ENCODE measurements at regions not wholly inside any gene's neighbourhood (a gene's known extent, or its start where the extent isn't known, plus 50 kb on each side); places are given as distances from the start of the nearest gene placed in this dataset.

GRCh38 chr11:105553025-105553424 lies 56.8 kb upstream of the GRIA4 start:
- DNase-seq (ENCODE audit: low spot score), result no peak

GRCh38 chr11:105548359-105548758 lies 61.5 kb upstream of the GRIA4 start:
- no peak for DNase-seq (ENCODE audit: low spot score)

GRCh38 chr11:105538588-105538987 lies 71.3 kb upstream of the GRIA4 start:
- DNase-seq (ENCODE audit: low spot score), result no peak

GRCh38 chr11:105537531-105537930 lies 72.3 kb upstream of the GRIA4 start:
- DNase-seq (ENCODE audit: low spot score), result no peak

GRCh38 chr11:105524286-105524685 lies 85.6 kb upstream of the GRIA4 start:
- DNase-seq (ENCODE audit: low spot score), result peak; percentile 70

- DNase-seq (ENCODE audit: low spot score), result no peak
Measured at GRCh38 chr11:105520706-105521345, 89.0 kb upstream of the GRIA4 start.

- DNase-seq (ENCODE audit: low spot score), result no peak
Measured at GRCh38 chr11:105507496-105508254, 102.2 kb upstream of the GRIA4 start.

GRCh38 chr11:105492010-105492409 lies 117.9 kb upstream of the GRIA4 start:
- DNase-seq (ENCODE audit: low spot score), result no peak

- DNase-seq (ENCODE audit: low spot score), result no peak
Measured at GRCh38 chr11:105491394-105491793, 118.5 kb upstream of the GRIA4 start.

GRCh38 chr11:105490333-105490732 lies 119.5 kb upstream of the GRIA4 start:
- no peak for DNase-seq (ENCODE audit: low spot score)

GRCh38 chr11:105489446-105489845 lies 120.4 kb upstream of the GRIA4 start:
- no peak for DNase-seq (ENCODE audit: low spot score)

- DNase-seq (ENCODE audit: low spot score), result no peak
Measured at GRCh38 chr11:105486929-105487328, 122.9 kb upstream of the GRIA4 start.

- no peak for DNase-seq (ENCODE audit: low spot score)
Measured at GRCh38 chr11:105469931-105470330, 139.9 kb upstream of the GRIA4 start.

GRCh38 chr11:105468154-105468553 lies 141.7 kb upstream of the GRIA4 start:
- DNase-seq (ENCODE audit: low spot score), result no peak

- DNase-seq (ENCODE audit: low spot score), result peak; percentile 28
Measured at GRCh38 chr11:105466582-105467228, 143.2 kb upstream of the GRIA4 start.

GRCh38 chr11:105458071-105458470 lies 151.8 kb upstream of the GRIA4 start:
- no peak for DNase-seq (ENCODE audit: low spot score)

- DNase-seq (ENCODE audit: low spot score), result no peak
Measured at GRCh38 chr11:105456950-105457349, 152.9 kb upstream of the GRIA4 start.

GRCh38 chr11:105449100-105449734 lies 160.7 kb upstream of the GRIA4 start:
- DNase-seq (ENCODE audit: low spot score), result no peak

- no peak for DNase-seq (ENCODE audit: low spot score)
Measured at GRCh38 chr11:105448703-105449079, 161.2 kb upstream of the GRIA4 start.

GRCh38 chr11:105447936-105448702 lies 161.8 kb upstream of the GRIA4 start:
- DNase-seq (ENCODE audit: low spot score), result no peak

GRCh38 chr11:105443623-105444022 lies 166.2 kb upstream of the GRIA4 start:
- no peak for DNase-seq (ENCODE audit: low spot score)

All from COLO829 (cell line).